ENCODE measurements at regions not wholly inside any gene's neighbourhood (a gene's known extent, or its start where the extent isn't known, plus 50 kb on each side); places are given as distances from the start of the nearest gene placed in this dataset.
"Not testable (repeated sequence)": the region's sequence is repeated elsewhere in the genome, so short reads cannot be mapped to it uniquely, and the experiment has no call there.

DNA sequence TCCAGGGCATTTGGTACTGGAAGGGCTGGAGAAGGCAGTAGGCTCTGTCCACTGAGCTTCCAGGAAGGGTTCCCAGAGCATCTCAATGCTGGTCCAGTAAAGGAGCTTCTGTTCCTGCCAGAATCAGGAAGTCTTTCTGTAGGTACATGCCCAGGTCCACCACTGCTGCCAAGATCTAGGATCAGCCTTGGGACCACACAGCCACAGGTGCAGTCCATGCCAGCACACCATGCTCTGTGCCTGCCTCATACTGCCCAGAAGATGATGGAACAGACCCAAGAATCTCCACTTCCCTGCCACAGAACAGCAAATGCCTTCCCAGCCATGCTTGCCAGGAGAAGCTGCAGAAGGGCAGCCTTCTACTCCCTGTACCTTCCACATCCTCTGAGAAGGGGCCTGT, 89.3 kb downstream of the CDRT15L2 start:
- H3K4me2 ChIP-seq (ENCODE audit: insufficient read depth, low read length); POLR2A ChIA-PET; CTCF ChIA-PET; H3K9me3 ChIP-seq (replicated peaks; ENCODE audit: control insufficient read depth, insufficient read depth, low read length); dilution Hi-C loops (cut with MboI; ENCODE audit: extremely low pct_ligation_motif_present, low sequenced_read_pairs); H3K9ac ChIP-seq (replicated peaks; ENCODE audit: extremely low read depth, insufficient read depth, low read length); H4K20me1 ChIP-seq (replicated peaks; ENCODE audit: control insufficient read depth, extremely low read depth, insufficient read depth, low read length); H3K9me1 ChIP-seq (replicated peaks; ENCODE audit: control insufficient read depth, extremely low read depth, insufficient read depth, low read length); H3K27me3 ChIP-seq (ENCODE audit: control insufficient read depth in 2 of 2, insufficient read depth in 2 of 2, low read length in 2 of 2); intact Hi-C loops (cut with micrococcal nuclease); FAIRE-seq; DNase-seq (ENCODE audit: low read depth, low spot score); H3K27ac ChIP-seq (ENCODE audit: insufficient read depth, low read depth, low read length); H3K4me1 ChIP-seq (ENCODE audit: control insufficient read depth, extremely low read depth, insufficient read depth, low read length); BruUV-seq (replicated peaks); H3K4me3 ChIP-seq (replicated peaks in 1 of 3; ENCODE audit: insufficient read depth in 1 of 3, low read depth in 1 of 3, low read length in 3 of 3); H2AFZ ChIP-seq (ENCODE audit: low read depth, low read length); H3K79me2 ChIP-seq (ENCODE audit: control insufficient read depth, insufficient read depth, low read length); H3K36me3 ChIP-seq (ENCODE audit: control insufficient read depth in 2 of 2, extremely low read depth in 1 of 2, insufficient read depth in 2 of 2, low read length in 2 of 2): not testable (repeated sequence)

DNA sequence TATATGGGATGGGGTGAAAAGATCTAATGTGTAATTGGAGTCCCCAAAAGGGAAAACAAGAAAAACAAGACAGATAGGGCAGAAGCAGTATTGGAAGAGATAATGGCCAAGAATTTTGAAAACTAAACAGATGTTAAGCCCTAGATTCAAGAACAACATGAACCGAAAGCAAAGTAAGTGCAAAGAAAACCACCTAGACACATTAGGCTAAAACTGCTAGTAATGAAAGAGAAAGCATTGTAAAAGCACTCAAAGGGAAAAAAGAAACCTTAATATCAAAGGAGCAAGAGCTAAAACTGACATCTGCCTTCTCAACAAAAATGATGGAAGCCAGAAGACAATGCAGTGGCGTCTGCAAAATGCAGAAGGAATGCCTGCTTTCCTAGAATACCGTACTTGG, 91.0 kb downstream of the CDRT15L2 start:
- H3K27me3 ChIP-seq (ENCODE audit: control insufficient read depth in 2 of 2, insufficient read depth in 2 of 2, low read length in 2 of 2); H3K4me1 ChIP-seq (ENCODE audit: control insufficient read depth, extremely low read depth, insufficient read depth, low read length); H3K36me3 ChIP-seq (ENCODE audit: control insufficient read depth in 2 of 2, extremely low read depth in 1 of 2, insufficient read depth in 2 of 2, low read length in 2 of 2); H3K27ac ChIP-seq (ENCODE audit: insufficient read depth, low read depth, low read length); FAIRE-seq; POLR2A ChIA-PET; CTCF ChIA-PET; BruUV-seq (replicated peaks); H3K4me3 ChIP-seq (replicated peaks in 1 of 3; ENCODE audit: insufficient read depth in 1 of 3, low read depth in 1 of 3, low read length in 3 of 3); H4K20me1 ChIP-seq (replicated peaks; ENCODE audit: control insufficient read depth, extremely low read depth, insufficient read depth, low read length); H2AFZ ChIP-seq (ENCODE audit: low read depth, low read length); DNase-seq (ENCODE audit: low read depth, low spot score); H3K9me3 ChIP-seq (replicated peaks; ENCODE audit: control insufficient read depth, insufficient read depth, low read length); intact Hi-C loops (cut with micrococcal nuclease); dilution Hi-C loops (cut with MboI; ENCODE audit: extremely low pct_ligation_motif_present, low sequenced_read_pairs); H3K9ac ChIP-seq (replicated peaks; ENCODE audit: extremely low read depth, insufficient read depth, low read length); H3K4me2 ChIP-seq (ENCODE audit: insufficient read depth, low read length); H3K9me1 ChIP-seq (replicated peaks; ENCODE audit: control insufficient read depth, extremely low read depth, insufficient read depth, low read length); H3K79me2 ChIP-seq (ENCODE audit: control insufficient read depth, insufficient read depth, low read length): not testable (repeated sequence)

DNA sequence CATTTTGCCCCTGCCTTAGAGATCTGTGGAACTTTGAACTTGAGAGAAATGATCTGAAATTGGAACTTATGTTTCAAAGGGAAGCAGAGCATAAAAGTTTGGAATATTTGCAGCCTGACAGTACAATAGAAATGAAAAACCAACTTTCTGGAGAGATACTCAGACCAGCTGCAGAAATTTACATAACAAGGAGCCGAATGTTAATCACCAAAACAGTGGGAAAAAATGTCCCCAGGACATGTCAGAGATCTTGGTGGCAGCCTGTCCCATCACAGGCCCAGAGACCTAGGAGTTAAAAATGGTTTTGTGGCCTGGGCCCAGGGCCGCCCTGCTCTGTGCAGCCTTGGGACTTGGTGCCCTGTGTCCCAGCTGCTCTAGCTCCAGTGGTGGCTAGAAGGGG, 94.8 kb downstream of the CDRT15L2 start:
- H3K4me3 ChIP-seq (replicated peaks in 1 of 3; ENCODE audit: insufficient read depth in 1 of 3, low read depth in 1 of 3, low read length in 3 of 3); H2AFZ ChIP-seq (ENCODE audit: low read depth, low read length); BruUV-seq (replicated peaks); intact Hi-C loops (cut with micrococcal nuclease); dilution Hi-C loops (cut with MboI; ENCODE audit: extremely low pct_ligation_motif_present, low sequenced_read_pairs); H3K9me3 ChIP-seq (replicated peaks; ENCODE audit: control insufficient read depth, insufficient read depth, low read length); H3K36me3 ChIP-seq (ENCODE audit: control insufficient read depth in 2 of 2, extremely low read depth in 1 of 2, insufficient read depth in 2 of 2, low read length in 2 of 2); H3K9ac ChIP-seq (replicated peaks; ENCODE audit: extremely low read depth, insufficient read depth, low read length); FAIRE-seq; H3K27me3 ChIP-seq (ENCODE audit: control insufficient read depth in 2 of 2, insufficient read depth in 2 of 2, low read length in 2 of 2); H3K4me2 ChIP-seq (ENCODE audit: insufficient read depth, low read length); H3K9me1 ChIP-seq (replicated peaks; ENCODE audit: control insufficient read depth, extremely low read depth, insufficient read depth, low read length); H3K27ac ChIP-seq (ENCODE audit: insufficient read depth, low read depth, low read length); H4K20me1 ChIP-seq (replicated peaks; ENCODE audit: control insufficient read depth, extremely low read depth, insufficient read depth, low read length); H3K79me2 ChIP-seq (ENCODE audit: control insufficient read depth, insufficient read depth, low read length); H3K4me1 ChIP-seq (ENCODE audit: control insufficient read depth, extremely low read depth, insufficient read depth, low read length); POLR2A ChIA-PET; DNase-seq (ENCODE audit: low read depth, low spot score); CTCF ChIA-PET: not testable (repeated sequence)

DNA sequence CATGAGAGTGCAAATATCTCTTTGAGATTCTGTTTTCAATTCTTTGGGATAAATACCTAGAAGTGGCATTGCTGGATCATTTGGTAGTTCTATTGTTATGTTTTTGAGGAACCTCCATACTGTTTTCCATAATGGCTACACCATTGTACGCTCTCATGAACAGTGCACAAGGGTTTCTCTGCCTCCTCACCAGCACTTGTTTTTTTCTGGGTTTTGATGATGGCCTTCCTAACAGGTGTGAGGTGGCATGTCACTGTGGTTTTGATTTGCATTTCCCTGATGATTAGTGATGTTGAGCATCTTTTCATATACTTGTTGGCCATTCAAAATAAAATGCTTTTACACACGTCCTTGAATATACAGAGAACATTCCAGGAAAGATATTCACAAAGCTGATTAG, 96.2 kb downstream of the CDRT15L2 start:
- H3K9me3 ChIP-seq (replicated peaks; ENCODE audit: control insufficient read depth, insufficient read depth, low read length); H3K27ac ChIP-seq (ENCODE audit: insufficient read depth, low read depth, low read length); H3K4me2 ChIP-seq (ENCODE audit: insufficient read depth, low read length); H4K20me1 ChIP-seq (replicated peaks; ENCODE audit: control insufficient read depth, extremely low read depth, insufficient read depth, low read length); FAIRE-seq; H3K4me3 ChIP-seq (replicated peaks in 1 of 3; ENCODE audit: insufficient read depth in 1 of 3, low read depth in 1 of 3, low read length in 3 of 3); POLR2A ChIA-PET; H3K9ac ChIP-seq (replicated peaks; ENCODE audit: extremely low read depth, insufficient read depth, low read length); intact Hi-C loops (cut with micrococcal nuclease); dilution Hi-C loops (cut with MboI; ENCODE audit: extremely low pct_ligation_motif_present, low sequenced_read_pairs); H3K9me1 ChIP-seq (replicated peaks; ENCODE audit: control insufficient read depth, extremely low read depth, insufficient read depth, low read length); H3K79me2 ChIP-seq (ENCODE audit: control insufficient read depth, insufficient read depth, low read length); H3K4me1 ChIP-seq (ENCODE audit: control insufficient read depth, extremely low read depth, insufficient read depth, low read length); H3K27me3 ChIP-seq (ENCODE audit: control insufficient read depth in 2 of 2, insufficient read depth in 2 of 2, low read length in 2 of 2); CTCF ChIA-PET; BruUV-seq (replicated peaks); DNase-seq (ENCODE audit: low read depth, low spot score); H2AFZ ChIP-seq (ENCODE audit: low read depth, low read length); H3K36me3 ChIP-seq (ENCODE audit: control insufficient read depth in 2 of 2, extremely low read depth in 1 of 2, insufficient read depth in 2 of 2, low read length in 2 of 2): not testable (repeated sequence)

Measured in endothelial cell of umbilical vein (primary cell).